ENCODE measurements at regions not wholly inside any gene's neighbourhood (a gene's known extent, or its start where the extent isn't known, plus 50 kb on each side); places are given as distances from the start of the nearest gene placed in this dataset.
"Not testable (repeated sequence)": the region's sequence is repeated elsewhere in the genome, so short reads cannot be mapped to it uniquely, and the experiment has no call there.

DNA sequence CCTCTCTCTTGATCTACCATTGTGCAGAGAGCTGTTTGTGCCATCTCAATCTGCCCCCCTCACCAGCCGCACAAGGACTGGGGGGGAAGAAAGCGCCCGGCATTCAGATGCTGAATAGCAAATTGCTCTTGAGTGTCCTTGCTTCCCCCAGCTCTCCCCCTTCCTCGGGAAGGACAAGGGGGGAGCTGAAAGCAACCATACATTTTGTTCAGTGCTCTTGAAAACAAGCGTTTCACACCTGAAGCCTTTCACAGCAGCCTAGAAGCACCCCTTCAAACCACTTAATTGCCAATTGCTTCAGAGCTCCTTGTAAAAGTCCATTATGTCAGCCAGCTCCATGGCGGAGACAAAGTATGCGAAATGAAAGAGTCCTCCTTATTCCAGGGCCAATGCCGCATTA lies 540.1 kb downstream of the NR2F2 start:
- intact Hi-C loops (cut with DNase I) = no loop called here
- 41% methylated on average over 8 of the region's 8 CpGs for WGBS
- no peak overlapping the region for H3K4me3 ChIP-seq

DNA sequence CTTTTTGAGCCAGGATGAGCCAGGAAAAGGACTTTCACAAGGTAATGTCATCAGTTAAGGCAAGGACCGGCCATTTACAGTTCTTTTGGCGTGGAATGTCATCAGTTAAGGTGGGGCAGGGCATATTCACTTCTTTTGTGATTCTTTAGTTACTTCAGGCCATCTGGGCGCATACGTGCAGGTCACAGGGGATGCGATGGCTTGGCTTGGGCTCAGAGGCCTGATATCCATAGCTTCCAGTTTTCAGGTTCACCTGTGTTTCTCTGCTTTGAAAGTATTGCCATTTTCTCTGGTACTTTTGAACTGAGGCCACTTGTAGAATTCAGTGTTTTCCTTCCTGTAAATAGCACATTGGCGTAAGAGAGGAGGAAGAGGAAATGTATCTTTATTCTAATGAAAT lies 546.9 kb downstream of the NR2F2 start:
- 96% methylated on average over 6 of the region's 6 CpGs for WGBS
- H3K4me1 ChIP-seq (replicated peaks); H3K9me3 ChIP-seq; H3K4me3 ChIP-seq; H3K36me3 ChIP-seq; H3K27me3 ChIP-seq (replicated peaks; ENCODE audit: insufficient read depth); intact Hi-C loops (cut with DNase I); H3K27ac ChIP-seq; DNase-seq (ENCODE audit: low spot score): not testable (repeated sequence)

More for the DNA sequence above, 540.1 kb downstream of the NR2F2 start:
- no peaks in the 10 kb centered on the region for H3K4me1 ChIP-seq (replicated peaks)
- no peak for TF ChIP-seq POLR2A (IDR thresholded peaks at IDR 0.05)
- TF ChIP-seq, protein P1, sequence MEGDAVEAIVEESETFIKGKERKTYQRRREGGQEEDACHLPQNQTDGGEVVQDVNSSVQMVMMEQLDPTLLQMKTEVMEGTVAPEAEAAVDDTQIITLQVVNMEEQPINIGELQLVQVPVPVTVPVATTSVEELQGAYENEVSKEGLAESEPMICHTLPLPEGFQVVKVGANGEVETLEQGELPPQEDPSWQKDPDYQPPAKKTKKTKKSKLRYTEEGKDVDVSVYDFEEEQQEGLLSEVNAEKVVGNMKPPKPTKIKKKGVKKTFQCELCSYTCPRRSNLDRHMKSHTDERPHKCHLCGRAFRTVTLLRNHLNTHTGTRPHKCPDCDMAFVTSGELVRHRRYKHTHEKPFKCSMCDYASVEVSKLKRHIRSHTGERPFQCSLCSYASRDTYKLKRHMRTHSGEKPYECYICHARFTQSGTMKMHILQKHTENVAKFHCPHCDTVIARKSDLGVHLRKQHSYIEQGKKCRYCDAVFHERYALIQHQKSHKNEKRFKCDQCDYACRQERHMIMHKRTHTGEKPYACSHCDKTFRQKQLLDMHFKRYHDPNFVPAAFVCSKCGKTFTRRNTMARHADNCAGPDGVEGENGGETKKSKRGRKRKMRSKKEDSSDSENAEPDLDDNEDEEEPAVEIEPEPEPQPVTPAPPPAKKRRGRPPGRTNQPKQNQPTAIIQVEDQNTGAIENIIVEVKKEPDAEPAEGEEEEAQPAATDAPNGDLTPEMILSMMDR (IDR thresholded peaks at IDR 0.05) = no peak
- no peak for TF ChIP-seq POLR2AphosphoS5 (IDR thresholded peaks at IDR 0.05)
- H3K9me3 ChIP-seq = no peaks in the 10 kb centered on the region
- DNase-seq (ENCODE audit: low spot score) = no peak
- no peaks in the 10 kb centered on the region for H3K36me3 ChIP-seq
- H3K27ac ChIP-seq = no peak overlapping the region
- no peaks in the 10 kb centered on the region for H3K27me3 ChIP-seq (replicated peaks; ENCODE audit: insufficient read depth)

DNA sequence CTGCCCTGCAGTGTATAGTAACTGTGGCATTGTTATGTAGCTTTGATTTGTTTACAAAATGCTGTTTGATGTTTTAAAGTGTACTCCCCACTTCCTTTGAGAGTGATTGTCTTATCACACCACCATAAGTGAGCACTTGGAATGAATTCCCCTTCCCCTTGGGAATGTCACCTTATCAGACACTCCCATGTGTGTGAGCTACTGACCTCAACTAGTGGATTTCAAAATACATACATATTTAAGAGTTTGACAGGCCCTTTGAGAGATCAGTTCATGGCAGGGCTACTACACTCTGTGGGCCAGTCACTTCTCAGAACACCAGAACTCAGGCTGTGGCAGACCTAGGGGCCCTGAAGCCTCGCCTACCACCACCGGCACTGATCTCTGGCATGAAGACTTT lies 547.6 kb downstream of the NR2F2 start:
- Histone ChIP-seq H3K36me3 (no peaks in the 10 kb centered on the region), H3K4me3 (no peak overlapping the region), H3K27ac (no peak overlapping the region), H3K9me3 (no peaks in the 10 kb centered on the region), H3K4me1 (replicated peaks) (no peaks in the 10 kb centered on the region), H3K27me3 (replicated peaks; ENCODE audit: insufficient read depth) (no peaks in the 10 kb centered on the region)
- DNase-seq (ENCODE audit: low spot score) = no peak
- 100% methylated on average over 2 of the region's 2 CpGs for WGBS
- TF ChIP-seq, protein P1 (IDR thresholded peaks at IDR 0.05) = no peak
- TF ChIP-seq POLR2A (IDR thresholded peaks at IDR 0.05) (no peak), POLR2AphosphoS5 (IDR thresholded peaks at IDR 0.05) (no peak)
- intact Hi-C loops (cut with DNase I) = no loop called here

DNA sequence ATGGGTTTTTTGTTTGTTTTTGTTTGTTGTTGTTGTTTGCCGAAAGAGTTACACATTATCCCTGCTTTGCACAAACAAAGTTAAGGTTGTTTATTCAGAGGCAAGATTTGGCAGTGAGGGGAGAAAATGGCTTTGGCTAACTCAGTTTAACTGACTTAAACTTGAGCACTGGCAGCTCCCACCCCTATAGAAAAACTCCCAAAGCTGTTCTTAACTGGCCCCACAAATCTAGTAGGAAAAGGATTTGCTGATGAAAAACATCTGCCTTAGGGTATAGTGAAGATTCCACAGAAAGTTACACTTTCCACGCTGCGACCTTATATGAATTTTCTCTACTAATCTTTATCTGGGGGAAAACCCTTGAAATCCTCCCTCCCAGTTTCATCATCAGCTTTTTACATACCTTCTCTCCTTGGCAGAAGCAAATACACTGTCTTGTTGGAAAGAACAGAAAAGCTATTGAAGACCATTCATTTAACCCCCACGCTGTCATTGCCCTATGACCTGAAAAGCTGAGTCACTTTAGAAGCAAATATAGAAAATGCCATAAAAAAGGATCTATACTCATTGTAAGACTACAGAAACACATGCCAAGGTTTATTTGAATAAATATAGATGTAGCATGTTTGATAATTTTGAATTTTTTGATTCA lies 551.7 kb downstream of the NR2F2 start:
- H3K9me3 ChIP-seq = no peaks in the 10 kb centered on the region
- H3K4me3 ChIP-seq = no peak overlapping the region
- no peaks in the 10 kb centered on the region for H3K4me1 ChIP-seq (replicated peaks)
- intact Hi-C loops (cut with DNase I) = no loop called here
- no peak overlapping the region for H3K27ac ChIP-seq
- no peaks in the 10 kb centered on the region for H3K27me3 ChIP-seq (replicated peaks; ENCODE audit: insufficient read depth)
- TF ChIP-seq POLR2AphosphoS5 (IDR thresholded peaks at IDR 0.05) (no peak), POLR2A (IDR thresholded peaks at IDR 0.05) (no peak)
- TF ChIP-seq, protein P1 (IDR thresholded peaks at IDR 0.05) = no peak
- WGBS = 79% methylated on average over 4 of the region's 4 CpGs
- DNase-seq (ENCODE audit: low spot score) = no peak
- H3K36me3 ChIP-seq = no peaks in the 10 kb centered on the region

DNA sequence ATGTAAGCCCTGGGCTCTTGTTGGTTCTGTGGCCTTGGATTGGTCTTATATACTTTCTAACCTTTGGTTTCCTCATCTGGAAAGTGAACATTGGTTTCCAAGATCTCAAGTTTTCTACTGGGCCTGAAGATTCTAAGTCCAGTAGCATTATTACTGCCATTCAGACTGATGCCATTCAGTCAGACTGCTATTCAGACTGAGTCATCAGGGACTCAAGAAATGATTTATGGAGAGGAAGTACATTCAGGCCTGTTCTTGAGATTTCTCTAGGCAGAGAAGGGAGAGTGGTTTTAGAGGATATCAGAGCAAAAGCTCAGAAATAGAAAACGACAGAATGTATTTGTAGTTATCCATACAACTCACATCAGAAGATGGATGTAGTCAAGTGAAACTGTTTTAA lies 557.2 kb downstream of the NR2F2 start:
- Histone ChIP-seq H3K4me3 (no peak overlapping the region), H3K4me1 (replicated peaks) (no peaks in the 10 kb centered on the region), H3K27ac (no peak overlapping the region), H3K27me3 (replicated peaks; ENCODE audit: insufficient read depth) (no peaks in the 10 kb centered on the region), H3K36me3 (no peaks in the 10 kb centered on the region), H3K9me3 (no peaks in the 10 kb centered on the region)
- no peak for DNase-seq (ENCODE audit: low spot score)
- intact Hi-C loops (cut with DNase I) = no loop called here
- WGBS = 86% methylated on average over 1 of the region's 1 CpG
- TF ChIP-seq POLR2AphosphoS5 (IDR thresholded peaks at IDR 0.05) (no peak), POLR2A (IDR thresholded peaks at IDR 0.05) (no peak)
- TF ChIP-seq, protein P1 (IDR thresholded peaks at IDR 0.05) = no peak

Data from prostate gland (tissue), 2 donors.